Stomach (tissue), 8 donors: ENCODE measurements at regions not wholly inside any gene's neighbourhood (a gene's known extent, or its start where the extent isn't known, plus 50 kb on each side); places are given as distances from the start of the nearest gene placed in this dataset.

ENCODE experiments used
- DNase-seq, 2 donors: peaks; one replicate each; pipeline versions ENCODE4 v3.0.0 to v3.0.0-alpha.2; 2013 to 2019
- H3K27ac ChIP-seq, 5 donors: fragments of 200-600 bp in 4 of 5; sonication (generic) in 4 of 5; one replicate each; pipeline ENCODE4 v1.5.1; 2013 to 2019; ENCODE audit warnings: mild to moderate bottlenecking in 1 of 5, moderate library complexity in 1 of 5
- H3K27me3 ChIP-seq, 3 donors: fragments of 200-600 bp; sonication (generic); one replicate each; pipeline ENCODE4 v1.5.1; 2017 to 2019; ENCODE audit warnings: mixed run types in 1 of 3
- H3K36me3 ChIP-seq, 4 donors: fragments of 200-600 bp; sonication (generic); 1 replicate in 3 of 4; 2 replicates in 1 of 4; pipeline ENCODE4 v1.5.1; 2016 to 2019
- H3K4me1 ChIP-seq, 4 donors: fragments of 200-600 bp; sonication (generic); one replicate each; pipeline ENCODE4 v1.5.1; 2016 to 2019
- H3K4me3 ChIP-seq, 4 donors: fragments of 200-600 bp; sonication (generic) in 3 of 4; one replicate each; pipeline ENCODE4 v1.5.1; 2016 to 2019; ENCODE audit warnings: mild to moderate bottlenecking in 1 of 4
- H3K9me3 ChIP-seq, 4 donors: fragments of 200-600 bp; sonication (generic); one replicate each; pipeline ENCODE4 v1.5.1; 2016 to 2019
- CTCF ChIP-seq, 7 experiments: fragments of 450-650 bp in 4 of 7; fragments of 200-600 bp in 3 of 7; sonication (generic) in 3 of 7; IDR thresholded peaks; one replicate each; pipeline ENCODE4 v1.5.1; 2016 to 2019; ENCODE audit warnings: antibody characterized with exemption in 7 of 7, control low read depth in 2 of 7, mild to moderate bottlenecking in 1 of 7
- EP300 ChIP-seq: sonication (generic); formaldehyde crosslinking; IDR thresholded peaks from one replicate; pipeline ENCODE4 v1.6.1; 2017; ENCODE audit warnings: antibody characterized with exemption
- POLR2A ChIP-seq, 4 donors: fragments of 450-650 bp; IDR thresholded peaks; one replicate each; pipeline ENCODE4 v1.6.1; 2016; ENCODE audit warnings: antibody characterized with exemption in 4 of 4, control low read depth in 2 of 4, mild to moderate bottlenecking in 1 of 4, moderate library complexity in 1 of 4
- POLR2AphosphoS5 ChIP-seq, 3 donors: sonication (generic); formaldehyde crosslinking; IDR thresholded peaks; one replicate each; pipeline ENCODE4 v1.6.1; 2016; ENCODE audit warnings: antibody characterized with exemption in 3 of 3
- WGBS, 5 donors: extraction: QIAGEN DNeasy Blood & Tissue Kit in 3 of 5; methylation state at CpG; one replicate each; pipeline versions ENCODE4 v1.1.5 to v1.1.7; 2013 to 2018; 5-methylcytosine and 5-hydroxymethylcytosine counted together
- intact Hi-C: fragments of 100-400 bp; cut with DNase I; formaldehyde crosslinking; loops from one replicate; pipeline ENCODE4 v1.15.1; 2023; ENCODE audit warnings: low total_unique reads
- donor health status: healthy with polysubstance abuse.
- donor health status: Bipolar disorder and iron deficiency.
- donor health status: healthy.

GRCh38 chr2:16287831-16288230 is 347.5 kb downstream of the MYCN start:
- Histone ChIP-seq H3K4me1 (no peaks in the 10 kb centered on the region), H3K27me3 (peaks cover 0 to 6% (median 0%) of the 10 kb centered on the region in 3 donors), H3K4me3 (no peak overlapping the region), H3K27ac (no peak overlapping the region), H3K9me3 (no peaks in the 10 kb centered on the region), H3K36me3 (no peaks in the 10 kb centered on the region)
- intact Hi-C loops: loop anchor here (10.0 kb wide), 1 partner anchor 353 kb away; no protein-coding TSS in a partner anchor
- no peak for DNase-seq
- 86 to 100% (median 92%) methylated on average over 3 of the region's 3 CpGs for WGBS, 5 donors
- TF ChIP-seq EP300: no peak
- TF ChIP-seq CTCF (IDR thresholded peaks at IDR 0.05): no peak
- TF ChIP-seq POLR2AphosphoS5 (IDR thresholded peaks at IDR 0.05): no peak
- TF ChIP-seq POLR2A (IDR thresholded peaks at IDR 0.05): no peak

GRCh38 chr2:16287281-16287680 is 346.9 kb downstream of the MYCN start:
- intact Hi-C loops: loop anchor here (10.0 kb wide), 1 partner anchor 352 kb away; no protein-coding TSS in a partner anchor
- peaks cover 0 to 4% (median 0%) of the 10 kb centered on the region in 3 donors for H3K27me3 ChIP-seq
- WGBS, 5 donors: 85 to 100% (median 96%) methylated on average over 1 of the region's 1 CpG
- H3K4me1 ChIP-seq: no peaks in the 10 kb centered on the region
- no peak overlapping the region for H3K27ac ChIP-seq
- no peak for TF ChIP-seq CTCF (IDR thresholded peaks at IDR 0.05)
- DNase-seq: no peak
- no peaks in the 10 kb centered on the region for H3K9me3 ChIP-seq
- H3K4me3 ChIP-seq: no peak overlapping the region
- no peaks in the 10 kb centered on the region for H3K36me3 ChIP-seq

DNA sequence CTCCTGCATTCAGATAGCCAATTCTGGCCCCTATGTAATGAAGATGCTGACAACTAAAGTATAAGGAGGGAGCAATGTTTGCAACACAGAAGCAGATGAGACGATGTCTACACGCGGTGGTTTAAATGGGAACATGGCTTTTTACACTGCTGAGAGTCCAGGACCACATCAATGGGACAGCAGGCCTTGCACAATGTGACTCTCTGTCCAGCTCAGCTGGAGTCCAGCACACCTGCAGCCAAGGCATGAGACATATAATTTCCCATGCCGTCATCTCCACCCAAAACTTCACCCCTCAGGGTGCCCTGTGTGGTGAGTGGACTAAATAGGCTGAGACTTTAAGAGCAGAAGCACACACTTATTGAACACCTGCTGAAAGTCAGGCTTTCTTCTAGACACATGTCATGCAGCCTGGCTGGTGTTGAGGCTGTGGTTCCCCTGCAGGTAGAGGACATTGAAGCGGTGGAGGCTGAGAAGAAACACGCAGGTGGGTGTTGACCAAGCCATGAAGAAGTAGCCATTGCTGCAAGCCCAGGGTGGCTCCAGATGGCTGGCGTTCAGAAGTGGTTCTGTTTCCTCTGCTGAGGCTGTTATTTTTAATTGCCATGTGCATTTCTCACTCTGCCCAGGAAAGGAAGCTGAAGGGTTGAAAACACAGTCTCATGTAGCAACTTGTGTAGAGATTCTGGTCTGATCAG is 345.6 kb downstream of the MYCN start:
- Histone ChIP-seq H3K9me3 (no peaks in the 10 kb centered on the region), H3K36me3 (no peaks in the 10 kb centered on the region), H3K27me3 (no peaks in the 10 kb centered on the region), H3K27ac (no peak overlapping the region), H3K4me1 (peaks cover 0 to 5% (median 0%) of the 10 kb centered on the region in 4 donors), H3K4me3 (no peak overlapping the region)
- TF ChIP-seq CTCF (IDR thresholded peaks at IDR 0.05): no peak
- no peak for TF ChIP-seq POLR2AphosphoS5 (IDR thresholded peaks at IDR 0.05)
- TF ChIP-seq EP300: no peak
- TF ChIP-seq POLR2A (IDR thresholded peaks at IDR 0.05): no peak
- 83 to 89% (median 86%) methylated on average over 7 of the region's 7 CpGs for WGBS, 5 donors
- DNase-seq: no peak
- intact Hi-C loops: loop anchor here (10.0 kb wide), 1 partner anchor 351 kb away; no protein-coding TSS in a partner anchor

DNA sequence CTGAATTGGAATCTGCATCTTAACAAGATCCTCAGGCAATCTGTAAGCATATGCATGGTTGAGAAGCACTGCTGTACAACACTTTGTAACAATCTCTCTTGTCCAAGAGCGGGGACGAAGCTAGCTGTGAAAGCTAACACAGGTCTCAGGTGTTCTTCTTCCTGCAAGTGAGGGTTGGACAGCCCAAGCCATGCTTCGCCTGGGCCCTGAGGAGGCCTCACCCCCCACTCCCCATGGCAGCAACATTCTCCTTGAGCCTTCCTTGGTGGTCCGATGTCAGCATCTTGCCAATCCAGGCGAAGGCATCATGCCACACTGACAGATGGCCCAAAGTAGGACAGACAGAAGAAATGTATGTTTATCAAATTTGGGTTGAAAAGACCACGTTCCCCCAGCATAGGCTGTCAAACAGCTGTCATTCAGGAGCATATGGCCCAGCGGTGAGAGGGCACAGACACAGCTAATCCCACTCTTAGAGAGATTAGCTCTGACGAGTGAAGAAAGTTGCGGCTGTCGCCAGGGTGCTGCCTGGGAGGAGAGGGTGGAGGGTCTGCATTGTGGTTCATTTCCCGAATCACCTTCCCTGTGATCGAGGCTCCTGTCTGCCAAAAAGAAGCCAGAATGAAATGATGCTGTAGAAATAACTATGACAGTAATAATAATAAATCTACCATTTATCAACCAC is 344.7 kb downstream of the MYCN start:
- Histone ChIP-seq H3K4me3 (no peak overlapping the region), H3K36me3 (no peaks in the 10 kb centered on the region), H3K27me3 (no peaks in the 10 kb centered on the region), H3K27ac (no peak overlapping the region), H3K4me1 (peaks cover 0 to 5% (median 0%) of the 10 kb centered on the region in 4 donors), H3K9me3 (no peaks in the 10 kb centered on the region)
- TF ChIP-seq POLR2A (IDR thresholded peaks at IDR 0.05): no peak
- no peak for TF ChIP-seq POLR2AphosphoS5 (IDR thresholded peaks at IDR 0.05)
- no peak for TF ChIP-seq EP300
- no peak for TF ChIP-seq CTCF (IDR thresholded peaks at IDR 0.05)
- DNase-seq: no peak
- intact Hi-C loops: loop anchor here (10.0 kb wide), 1 partner anchor 350 kb away; no protein-coding TSS in a partner anchor
- 86 to 95% (median 93%) methylated on average over 12 of the region's 12 CpGs for whole genome bisulfite sequencing, 5 donors
